DOHH2 (cell line): ENCODE measurements at regions not wholly inside any gene's neighbourhood (a gene's known extent, or its start where the extent isn't known, plus 50 kb on each side); places are given as distances from the start of the nearest gene placed in this dataset.

Experiments used
- H3F3A ChIP-seq: fragments of 200-600 bp; sonication (generic), shearing (Covaris generic); 2 replicates; pipeline ENCODE4 v1.6.0; 2016; ENCODE audit warnings: antibody characterized with exemption, mild to moderate bottlenecking; ENCODE audit not compliant: control insufficient read depth, insufficient read depth
- H3K27ac ChIP-seq: fragments of 200-600 bp; sonication (generic); 2 replicates; pipeline ENCODE4 v1.5.1; 2014; ENCODE audit warnings: low read depth, mild to moderate bottlenecking, low read length, moderate library complexity
- H3K27me3 ChIP-seq: fragments of 200-600 bp; sonication (generic); 2 replicates; pipeline ENCODE4 v1.6.1; 2014; ENCODE audit warnings: mild to moderate bottlenecking, low read length, mixed read lengths; ENCODE audit not compliant: control insufficient read depth
- H3K36me3 ChIP-seq: fragments of 200-600 bp; sonication (generic); 2 replicates; pipeline ENCODE4 v1.6.1; 2014; ENCODE audit warnings: mild to moderate bottlenecking, low read length, moderate library complexity, mixed read lengths; ENCODE audit not compliant: control insufficient read depth
- H3K4me1 ChIP-seq: fragments of 200-600 bp; sonication (generic); 2 replicates; pipeline ENCODE4 v1.6.1; 2014; ENCODE audit warnings: mild to moderate bottlenecking, low read length, mixed read lengths; ENCODE audit not compliant: control insufficient read depth
- H3K4me2 ChIP-seq: fragments of 200-600 bp; sonication (generic); 2 replicates; pipeline ENCODE4 v1.6.0; 2014; ENCODE audit warnings: mild to moderate bottlenecking, low read length, moderate library complexity
- H3K4me3 ChIP-seq: fragments of 200-600 bp; sonication (generic); 2 replicates; pipeline ENCODE4 v1.5.1; 2014; ENCODE audit warnings: mild to moderate bottlenecking, low read length, mixed read lengths
- H3K79me2 ChIP-seq: fragments of 200-600 bp; sonication (generic); 2 replicates; pipeline ENCODE4 v1.6.1; 2014; ENCODE audit warnings: mild to moderate bottlenecking, low read length, mixed read lengths; ENCODE audit not compliant: control insufficient read depth
- H3K9me2 ChIP-seq: fragments of 200-600 bp; sonication (generic); replicated peaks from 2 replicates; pipeline ENCODE4 v1.6.1; 2014; ENCODE audit warnings: mild to moderate bottlenecking, low read length, mixed read lengths; ENCODE audit not compliant: control insufficient read depth
- H3K9me3 ChIP-seq: fragments of 200-600 bp; sonication (generic); 2 replicates; pipeline ENCODE4 v1.6.1; 2014; ENCODE audit warnings: antibody characterized with exemption, low read length, mixed read lengths; ENCODE audit not compliant: control insufficient read depth, insufficient read depth
- H4K20me1 ChIP-seq: fragments of 200-600 bp; sonication (generic); 2 replicates; pipeline ENCODE4 v1.6.0; 2014; ENCODE audit warnings: low read depth, mild to moderate bottlenecking, antibody characterized with exemption, low read length, moderate library complexity; ENCODE audit not compliant: control insufficient read depth, insufficient read depth
- CTCF ChIP-seq: fragments of 200-600 bp; sonication (generic); IDR thresholded peaks from one replicate; pipeline ENCODE4 v1.5.1; 2014; ENCODE audit warnings: antibody characterized with exemption, mild to moderate bottlenecking, low read depth, low read length; ENCODE audit not compliant: poor library complexity, severe bottlenecking
- EZH2phosphoT487 ChIP-seq: fragments of 200-600 bp; sonication (generic); IDR thresholded peaks from 2 replicates; pipeline ENCODE4 v1.6.1; 2017; ENCODE audit warnings: borderline replicate concordance, mild to moderate bottlenecking, antibody characterized with exemption, low read length, moderate library complexity, mixed read lengths

- no peak overlapping the region for H3K27ac ChIP-seq
- H3K4me3 ChIP-seq = no peak overlapping the region
- H3K4me1 ChIP-seq = peaks cover 17% of the 10 kb centered on the region
- H4K20me1 ChIP-seq = no peaks in the 10 kb centered on the region
- H3F3A ChIP-seq = no peaks in the 10 kb centered on the region
- peaks cover 3% of the 10 kb centered on the region; the same call in 1 of the 2 replicates for H3K36me3 ChIP-seq
- H3K4me2 ChIP-seq = no peak overlapping the region
- no peaks in the 10 kb centered on the region for H3K27me3 ChIP-seq
- peaks cover 44% of the 10 kb centered on the region for H3K9me3 ChIP-seq
- TF ChIP-seq EZH2phosphoT487 = no peak
- TF ChIP-seq CTCF = no peak
- H3K79me2 ChIP-seq = no peaks in the 10 kb centered on the region
- no peaks in the 10 kb centered on the region for H3K9me2 ChIP-seq
Observed at GRCh38 chr14:101351769-101352168, 209.5 kb upstream of the DIO3 start.

- peaks cover 52% of the 10 kb centered on the region for H3K9me3 ChIP-seq
- H3K4me3 ChIP-seq = no peak overlapping the region
- TF ChIP-seq EZH2phosphoT487 = no peak
- TF ChIP-seq CTCF = no peak
- H3K4me2 ChIP-seq = no peak overlapping the region
- H3K36me3 ChIP-seq = peaks cover 9% of the 10 kb centered on the region; the same call in 1 of the 2 replicates
- H3F3A ChIP-seq = peaks cover 4% of the 10 kb centered on the region; the same call in 1 of the 2 replicates
- no peaks in the 10 kb centered on the region for H3K79me2 ChIP-seq
- no peaks in the 10 kb centered on the region for H3K9me2 ChIP-seq
- no peaks in the 10 kb centered on the region for H3K27me3 ChIP-seq
- peaks cover 25% of the 10 kb centered on the region for H3K4me1 ChIP-seq
- H3K27ac ChIP-seq = no peak overlapping the region
- H4K20me1 ChIP-seq = no peaks in the 10 kb centered on the region
Observed at GRCh38 chr14:101352567-101352966, 208.7 kb upstream of the DIO3 start.

- H3K9me2 ChIP-seq = no peaks in the 10 kb centered on the region
- H3K9me3 ChIP-seq = peaks cover 45% of the 10 kb centered on the region
- peaks cover 8% of the 10 kb centered on the region for H3F3A ChIP-seq
- no peak overlapping the region for H3K27ac ChIP-seq
- H3K36me3 ChIP-seq = peaks cover 11% of the 10 kb centered on the region; the same call in 1 of the 2 replicates
- H4K20me1 ChIP-seq = no peaks in the 10 kb centered on the region
- H3K4me2 ChIP-seq = no peak overlapping the region
- TF ChIP-seq EZH2phosphoT487 = no peak
- no peak for TF ChIP-seq CTCF
- H3K4me1 ChIP-seq = peaks cover 34% of the 10 kb centered on the region
- no peak overlapping the region for H3K4me3 ChIP-seq
- no peaks in the 10 kb centered on the region for H3K79me2 ChIP-seq
- H3K27me3 ChIP-seq = no peaks in the 10 kb centered on the region
Observed at GRCh38 chr14:101353422-101353821, 207.9 kb upstream of the DIO3 start.

- H3K27me3 ChIP-seq = no peaks in the 10 kb centered on the region
- H3K79me2 ChIP-seq = no peaks in the 10 kb centered on the region
- peaks cover 47% of the 10 kb centered on the region for H3K4me1 ChIP-seq
- no peaks in the 10 kb centered on the region for H3K9me2 ChIP-seq
- H3F3A ChIP-seq = peaks cover 21% of the 10 kb centered on the region
- no peak overlapping the region for H3K27ac ChIP-seq
- H4K20me1 ChIP-seq = no peaks in the 10 kb centered on the region
- no peak overlapping the region for H3K4me2 ChIP-seq
- no peak for TF ChIP-seq EZH2phosphoT487
- no peak for TF ChIP-seq CTCF
- H3K9me3 ChIP-seq = peaks cover 32% of the 10 kb centered on the region
- H3K36me3 ChIP-seq = peaks cover 11% of the 10 kb centered on the region; the same call in 1 of the 2 replicates
- no peak overlapping the region for H3K4me3 ChIP-seq
Observed at GRCh38 chr14:101354726-101355125, 206.6 kb upstream of the DIO3 start.
